Body of pancreas (tissue), 4 donors: ENCODE measurements at regions not wholly inside any gene's neighbourhood (a gene's known extent, or its start where the extent isn't known, plus 50 kb on each side); places are given as distances from the start of the nearest gene placed in this dataset.

ENCODE experiments used
- ATAC-seq: fragments of 150-250 bp; one replicate; pipeline ENCODE4 v1.9.1; 2016
- DNase-seq, 4 donors: peaks; one replicate each; pipeline ENCODE4 v3.0.0-alpha.2; 2019
- H3K27ac ChIP-seq, 4 donors: fragments of 200-600 bp; sonication (generic); 1 replicate in 3 of 4; 2 replicates in 1 of 4; pipeline versions ENCODE4 v1.5.1 to v1.6.1; 2016 to 2019; ENCODE audit warnings: mild to moderate bottlenecking in 1 of 4, mixed read lengths in 1 of 4, moderate library complexity in 1 of 4
- H3K27me3 ChIP-seq, 2 donors: fragments of 200-600 bp; sonication (generic); one replicate each; pipeline ENCODE4 v1.6.0; 2016; ENCODE audit warnings: mild to moderate bottlenecking in 1 of 2
- H3K36me3 ChIP-seq, 2 donors: fragments of 200-600 bp; sonication (generic); replicated peaks in 1 of 2; 2 replicates each; pipeline ENCODE4 v1.5.1; 2016; ENCODE audit warnings: low read depth in 2 of 2; ENCODE audit not compliant: insufficient read depth in 1 of 2
- H3K4me1 ChIP-seq: fragments of 200-600 bp; sonication (generic); one replicate; pipeline ENCODE4 v1.6.0; 2016
- H3K4me3 ChIP-seq, 2 donors: fragments of 200-600 bp; sonication (generic); 1 replicate in 1 of 2; 2 replicates in 1 of 2; pipeline ENCODE4 v1.5.1; 2016 to 2019
- H3K9me3 ChIP-seq, 3 donors: fragments of 200-600 bp; sonication (generic); 1 replicate in 2 of 3; 2 replicates in 1 of 3; pipeline ENCODE4 v1.5.1; 2016
- CTCF ChIP-seq, 7 experiments: fragments of 450-650 bp in 4 of 7; fragments of 200-600 bp in 3 of 7; sonication (generic) in 3 of 7; IDR thresholded peaks; one replicate each; pipeline ENCODE4 v1.5.1; 2016 to 2019; ENCODE audit warnings: antibody characterized with exemption in 7 of 7
- POLR2A ChIP-seq, 3 donors: fragments of 450-650 bp; IDR thresholded peaks; one replicate each; pipeline ENCODE4 v1.6.1; 2016; ENCODE audit warnings: antibody characterized with exemption in 3 of 3, mild to moderate bottlenecking in 2 of 3
- WGBS, 2 donors: methylation state at CpG; one replicate each; pipeline ENCODE4 v1.1.5; 2017; 5-methylcytosine and 5-hydroxymethylcytosine counted together
- intact Hi-C: fragments of 100-400 bp; cut with DNase I; formaldehyde crosslinking; loops from one replicate; pipeline ENCODE4 v1.15.1; 2023

GRCh38 chr22:25373961-25374360, 154.5 kb downstream of the CRYBB2 start:
- Histone ChIP-seq H3K4me3 (no peak overlapping the region), H3K4me1 (no peaks in the 10 kb centered on the region), H3K36me3 (peaks cover 0 to 1% of the 10 kb centered on the region in 2 donors), H3K9me3 (no peaks in the 10 kb centered on the region), H3K27ac (no peak overlapping the region), H3K27me3 (no peaks in the 10 kb centered on the region)
- 80 to 98% methylated on average over 9 to 10 of the region's 10 CpGs for WGBS, 2 donors
- DNase-seq (no peak), ATAC-seq (no peak)
- no peak for TF ChIP-seq POLR2A (IDR thresholded peaks at IDR 0.05)
- TF ChIP-seq CTCF (IDR thresholded peaks at IDR 0.05) = no peak
- intact Hi-C loops = no loop called here

GRCh38 chr22:25374869-25375268, 155.4 kb downstream of the CRYBB2 start:
- WGBS, 2 donors = 83 to 90% methylated on average over 2 to 4 of the region's 4 CpGs
- intact Hi-C loops = no loop called here
- Histone ChIP-seq H3K9me3 (no peaks in the 10 kb centered on the region), H3K4me1 (no peaks in the 10 kb centered on the region), H3K27ac (no peak overlapping the region), H3K4me3 (no peak overlapping the region), H3K36me3 (peaks cover 0 to 1% of the 10 kb centered on the region in 2 donors), H3K27me3 (no peaks in the 10 kb centered on the region)
- DNase-seq = no peak
- TF ChIP-seq POLR2A (IDR thresholded peaks at IDR 0.05) (no peak), CTCF (IDR thresholded peaks at IDR 0.05) (no peak)
- no peak for ATAC-seq

GRCh38 chr22:25375683-25376082, 156.2 kb downstream of the CRYBB2 start:
- peaks cover 0 to 1% of the 10 kb centered on the region in 2 donors for H3K36me3 ChIP-seq

GRCh38 chr22:25377699-25378098, 158.3 kb downstream of the CRYBB2 start:
- intact Hi-C loops = no loop called here
- Histone ChIP-seq H3K4me3 (no peak overlapping the region), H3K36me3 (peaks cover 0 to 1% of the 10 kb centered on the region in 2 donors), H3K9me3 (no peaks in the 10 kb centered on the region), H3K4me1 (no peaks in the 10 kb centered on the region), H3K27ac (no peak overlapping the region), H3K27me3 (no peaks in the 10 kb centered on the region)
- no peak for ATAC-seq
- no peak for DNase-seq
- 91 to 92% methylated on average over 6 of the region's 6 CpGs for WGBS, 2 donors
- TF ChIP-seq CTCF (IDR thresholded peaks at IDR 0.05) (no peak), POLR2A (IDR thresholded peaks at IDR 0.05) (no peak)

More at GRCh38 chr22:25375683-25376082, 156.2 kb downstream of the CRYBB2 start:
- DNase-seq = no peak
- H3K9me3 ChIP-seq = no peaks in the 10 kb centered on the region
- no peaks in the 10 kb centered on the region for H3K4me1 ChIP-seq
- no peak overlapping the region for H3K27ac ChIP-seq
- intact Hi-C loops = no loop called here
- TF ChIP-seq POLR2A (IDR thresholded peaks at IDR 0.05) = no peak
- TF ChIP-seq CTCF (IDR thresholded peaks at IDR 0.05) = no peak
- no peak for ATAC-seq
- no peaks in the 10 kb centered on the region for H3K27me3 ChIP-seq
- H3K4me3 ChIP-seq = no peak overlapping the region
- 89 to 92% methylated on average over 10 to 11 of the region's 11 CpGs for WGBS, 2 donors

- Histone ChIP-seq H3K27me3 (no peaks in the 10 kb centered on the region), H3K4me1 (no peaks in the 10 kb centered on the region), H3K27ac (no peak overlapping the region), H3K9me3 (no peaks in the 10 kb centered on the region), H3K4me3 (no peak overlapping the region), H3K36me3 (peaks cover 0 to 1% of the 10 kb centered on the region in 2 donors)
- intact Hi-C loops = no loop called here
- DNase-seq (no peak), ATAC-seq (no peak)
- TF ChIP-seq CTCF (IDR thresholded peaks at IDR 0.05) = no peak
- no peak for TF ChIP-seq POLR2A (IDR thresholded peaks at IDR 0.05)
- 97 to 98% methylated on average over 5 of the region's 5 CpGs for WGBS, 2 donors
Observed at GRCh38 chr22:25380122-25380747, 160.8 kb downstream of the CRYBB2 start.
